Keratinocyte (primary cell): ENCODE measurements at regions not wholly inside any gene's neighbourhood (a gene's known extent, or its start where the extent isn't known, plus 50 kb on each side); places are given as distances from the start of the nearest gene placed in this dataset.

Source experiments
- DNase-seq: peaks from one replicate; pipeline ENCODE4 v3.0.0-alpha.2; 2011; ENCODE audit warnings: low read depth, missing footprints, low spot score
- FAIRE-seq: peaks from 2 replicates; lab custom pipeline; 2011; peaks lifted over from hg19 to GRCh38; lab: Jason Lieb, UNC
- H2AFZ ChIP-seq: 2 replicates; pipeline ENCODE4 v1.6.0; 2012; ENCODE audit warnings: low read length, control low read depth, inconsistent platforms; ENCODE audit not compliant: control insufficient read depth
- H3K27ac ChIP-seq: 2 replicates; pipeline ENCODE4 v1.5.1; 2011; ENCODE audit warnings: low read length; ENCODE audit not compliant: control insufficient read depth, insufficient read depth
- H3K27me3 ChIP-seq: 3 replicates; pipeline ENCODE4 v1.6.0; 2011; ENCODE audit warnings: low read length; ENCODE audit not compliant: control insufficient read depth, insufficient read depth; ENCODE audit errors: extremely low read depth
- H3K36me3 ChIP-seq, 2 experiments: 2 replicates in 1 of 2; 3 replicates in 1 of 2; pipeline ENCODE4 v1.5.1; 2011; ENCODE audit warnings: low read length in 2 of 2, mild to moderate bottlenecking in 1 of 2; ENCODE audit not compliant: control insufficient read depth in 2 of 2, insufficient read depth in 2 of 2; ENCODE audit errors: extremely low read depth in 1 of 2
- H3K4me1 ChIP-seq: 3 replicates; pipeline ENCODE4 v1.5.1; 2011; ENCODE audit warnings: low read length; ENCODE audit not compliant: control insufficient read depth, insufficient read depth; ENCODE audit errors: extremely low read depth
- H3K4me2 ChIP-seq: 3 replicates; pipeline ENCODE4 v1.6.0; 2011; ENCODE audit warnings: low read depth, low read length; ENCODE audit not compliant: control insufficient read depth, insufficient read depth; ENCODE audit errors: extremely low read depth
- H3K4me3 ChIP-seq, 3 experiments: fragments of 200-600 bp in 1 of 3; sonication (generic) in 1 of 3; 2 replicates in 2 of 3; 3 replicates in 1 of 3; pipeline ENCODE4 v1.5.1; 2011 to 2016; ENCODE audit warnings: low read length in 3 of 3, mild to moderate bottlenecking in 3 of 3, control low read depth in 2 of 3, inconsistent platforms in 1 of 3, low read depth in 1 of 3, mixed read lengths in 1 of 3, mixed run types in 1 of 3, moderate library complexity in 1 of 3; ENCODE audit not compliant: control insufficient read depth in 2 of 3, insufficient read depth in 2 of 3; ENCODE audit errors: extremely low read depth in 1 of 3
- H3K79me2 ChIP-seq: 2 replicates; pipeline ENCODE4 v1.6.0; 2012; ENCODE audit warnings: low read length; ENCODE audit not compliant: control insufficient read depth, insufficient read depth
- H3K9ac ChIP-seq: 3 replicates; pipeline ENCODE4 v1.6.0; 2011; ENCODE audit warnings: low read length; ENCODE audit not compliant: control insufficient read depth, insufficient read depth; ENCODE audit errors: extremely low read depth
- H3K9me1 ChIP-seq: 3 replicates; pipeline ENCODE4 v1.6.0; 2011; ENCODE audit warnings: low read length; ENCODE audit not compliant: control insufficient read depth, insufficient read depth; ENCODE audit errors: extremely low read depth
- H3K9me3 ChIP-seq: 2 replicates; pipeline ENCODE4 v1.5.1; 2012; ENCODE audit warnings: low read depth, low read length; ENCODE audit not compliant: control insufficient read depth
- H4K20me1 ChIP-seq: 3 replicates; pipeline ENCODE4 v1.6.0; 2011; ENCODE audit warnings: low read length; ENCODE audit not compliant: control insufficient read depth, insufficient read depth; ENCODE audit errors: extremely low read depth
- EZH2 ChIP-seq: IDR thresholded peaks from one replicate; pipeline ENCODE4 v1.6.1; 2012; ENCODE audit warnings: inconsistent platforms, mild to moderate bottlenecking, low read length, moderate library complexity
- dilution Hi-C: fragments of 300-500 bp; cut with MboI; formaldehyde crosslinking; loops from one replicate; pipeline ENCODE4 v1.7.0; 2020; ENCODE audit warnings: low sequenced_read_pairs; ENCODE audit not compliant: extremely low pct_ligation_motif_present
- TF ChIP-seq, protein P1 (sequence below), 3 experiments: IDR thresholded peaks in 1 of 3; conservative IDR thresholded peaks in 1 of 3; optimal IDR thresholded peaks in 1 of 3; 2 replicates in 2 of 3; 3 replicates in 1 of 3; pipeline versions ENCODE3 to v1.5.1; 2011; ENCODE audit warnings: low read length in 3 of 3, mild to moderate bottlenecking in 3 of 3, moderate library complexity in 2 of 3, control low read depth in 1 of 3, inconsistent platforms in 1 of 3; ENCODE audit not compliant: insufficient read depth in 2 of 3; ENCODE audit errors: extremely low read depth in 1 of 3

DNA sequence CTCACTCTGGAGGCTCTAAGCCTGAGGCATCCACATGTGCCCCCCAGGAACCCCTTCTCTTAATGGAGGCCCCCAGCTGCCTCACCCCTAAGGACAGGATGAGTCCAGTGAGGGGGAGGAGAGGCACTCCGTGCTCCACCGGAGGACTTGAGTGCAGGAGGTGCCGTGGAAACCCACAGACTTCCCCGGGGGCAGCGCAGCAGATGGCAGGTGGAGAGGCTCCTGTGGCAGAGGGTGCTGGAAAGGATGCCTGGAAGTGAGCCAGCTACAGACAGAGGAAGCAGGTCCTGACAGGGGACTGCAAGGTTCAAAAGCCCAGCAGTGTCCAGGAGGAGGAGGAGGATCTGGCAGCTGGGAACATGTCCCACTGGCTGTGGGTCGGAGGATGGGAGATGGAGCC, 1384.0 kb downstream of the TBC1D22A start:
- DNase-seq = no peak
- no peaks in the 10 kb centered on the region for H4K20me1 ChIP-seq

DNA sequence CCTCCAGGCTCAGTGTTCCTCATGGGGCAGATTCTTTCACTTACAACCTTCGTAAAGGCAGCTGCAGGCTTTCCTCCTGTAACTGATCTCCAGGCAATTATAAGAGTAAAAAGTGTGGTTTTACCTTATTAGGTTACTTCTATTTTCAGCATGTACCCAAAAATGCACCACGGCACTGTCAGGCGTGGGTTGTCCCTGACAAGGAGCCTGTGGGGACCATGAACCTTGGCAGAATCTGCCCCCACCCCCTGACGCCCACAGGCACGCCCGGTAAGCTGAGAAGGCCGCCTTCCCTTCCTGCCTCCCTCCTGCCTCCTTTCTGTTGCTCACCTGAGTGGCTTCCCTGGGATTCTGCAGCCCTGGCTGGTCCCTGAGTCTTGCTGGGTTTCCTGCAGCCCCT, 1383.3 kb downstream of the TBC1D22A start:
- Histone ChIP-seq H3K27ac (no peak overlapping the region), H2AFZ (no peak overlapping the region), H3K79me2 (no peaks in the 10 kb centered on the region), H3K9me3 (peaks cover 11% of the 10 kb centered on the region), H3K4me1 (no peaks in the 10 kb centered on the region), H3K36me3 (no peaks in the 10 kb centered on the region), H3K4me3 (no peak overlapping the region), H3K27me3 (no peaks in the 10 kb centered on the region), H3K9me1 (no peaks in the 10 kb centered on the region), H3K4me2 (no peak overlapping the region), H4K20me1 (no peaks in the 10 kb centered on the region), H3K9ac (no peak overlapping the region)
- dilution Hi-C loops = no loop called here
- FAIRE-seq = no peak
- DNase-seq = no peak
- TF ChIP-seq, protein P1, sequence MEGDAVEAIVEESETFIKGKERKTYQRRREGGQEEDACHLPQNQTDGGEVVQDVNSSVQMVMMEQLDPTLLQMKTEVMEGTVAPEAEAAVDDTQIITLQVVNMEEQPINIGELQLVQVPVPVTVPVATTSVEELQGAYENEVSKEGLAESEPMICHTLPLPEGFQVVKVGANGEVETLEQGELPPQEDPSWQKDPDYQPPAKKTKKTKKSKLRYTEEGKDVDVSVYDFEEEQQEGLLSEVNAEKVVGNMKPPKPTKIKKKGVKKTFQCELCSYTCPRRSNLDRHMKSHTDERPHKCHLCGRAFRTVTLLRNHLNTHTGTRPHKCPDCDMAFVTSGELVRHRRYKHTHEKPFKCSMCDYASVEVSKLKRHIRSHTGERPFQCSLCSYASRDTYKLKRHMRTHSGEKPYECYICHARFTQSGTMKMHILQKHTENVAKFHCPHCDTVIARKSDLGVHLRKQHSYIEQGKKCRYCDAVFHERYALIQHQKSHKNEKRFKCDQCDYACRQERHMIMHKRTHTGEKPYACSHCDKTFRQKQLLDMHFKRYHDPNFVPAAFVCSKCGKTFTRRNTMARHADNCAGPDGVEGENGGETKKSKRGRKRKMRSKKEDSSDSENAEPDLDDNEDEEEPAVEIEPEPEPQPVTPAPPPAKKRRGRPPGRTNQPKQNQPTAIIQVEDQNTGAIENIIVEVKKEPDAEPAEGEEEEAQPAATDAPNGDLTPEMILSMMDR (optimal IDR thresholded peaks at IDR 0.05 in 1 of 3, IDR thresholded peaks at IDR 0.05 in 1 of 3, conservative IDR thresholded peaks at IDR 0.05 in 1 of 3; ENCODE audit: extremely low read depth in 1 of 3, insufficient read depth in 2 of 3, low read length in 3 of 3) = no peak
- TF ChIP-seq EZH2 = no peak

More for the DNA sequence above, 1384.0 kb downstream of the TBC1D22A start:
- FAIRE-seq = no peak
- Histone ChIP-seq H3K9me1 (no peaks in the 10 kb centered on the region), H3K4me1 (no peaks in the 10 kb centered on the region), H3K4me2 (no peak overlapping the region), H3K4me3 (no peak overlapping the region), H3K36me3 (no peaks in the 10 kb centered on the region), H3K79me2 (no peaks in the 10 kb centered on the region), H3K9me3 (peaks cover 8% of the 10 kb centered on the region), H3K9ac (no peak overlapping the region), H3K27ac (no peak overlapping the region), H2AFZ (no peak overlapping the region), H3K27me3 (no peaks in the 10 kb centered on the region)
- dilution Hi-C loops = no loop called here
- TF ChIP-seq, protein P1 (optimal IDR thresholded peaks at IDR 0.05 in 1 of 3, IDR thresholded peaks at IDR 0.05 in 1 of 3, conservative IDR thresholded peaks at IDR 0.05 in 1 of 3; ENCODE audit: extremely low read depth in 1 of 3, insufficient read depth in 2 of 3, low read length in 3 of 3) = no peak
- no peak for TF ChIP-seq EZH2
